Fibroblast of pulmonary artery (primary cell): ENCODE measurements at regions not wholly inside any gene's neighbourhood (a gene's known extent, or its start where the extent isn't known, plus 50 kb on each side); places are given as distances from the start of the nearest gene placed in this dataset.
"Not testable (repeated sequence)": the region's sequence is repeated elsewhere in the genome, so short reads cannot be mapped to it uniquely, and the experiment has no call there.

Source experiments
- DNase-seq: peaks from one replicate; pipeline ENCODE4 v3.0.0-alpha.2; 2010; ENCODE audit warnings: low read depth
- H3K4me3 ChIP-seq: replicated peaks from 2 replicates; pipeline ENCODE4 v1.5.1; 2011; ENCODE audit warnings: low read depth, mild to moderate bottlenecking, control low read depth, low read length, moderate library complexity
- TF ChIP-seq, protein P1 (sequence below): IDR thresholded peaks from 2 replicates; pipeline ENCODE4 v1.5.1; 2011; ENCODE audit warnings: mild to moderate bottlenecking, control low read depth, low read length, inconsistent platforms; ENCODE audit errors: missing control alignments

DNA sequence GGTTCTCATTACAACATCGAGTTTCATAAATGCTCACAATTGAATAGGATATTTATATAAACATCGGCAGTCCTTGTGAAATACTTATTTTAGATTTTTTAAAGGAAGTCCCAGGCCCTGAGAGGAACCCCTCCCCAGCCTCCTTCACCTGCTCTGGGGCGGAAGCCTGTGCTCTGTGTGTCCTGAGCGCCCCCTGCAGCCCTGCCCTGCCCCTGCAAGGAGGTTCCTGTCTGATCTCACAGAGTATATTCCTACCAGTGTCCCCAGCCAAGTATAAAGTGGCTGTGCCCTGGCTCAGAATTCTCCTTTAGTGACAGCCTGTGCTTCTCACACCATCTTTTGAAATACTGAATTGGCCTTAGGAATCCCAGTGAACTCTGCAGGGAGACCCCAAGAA, 659.5 kb downstream of the TMEM121 start:
- no peak overlapping the region for H3K4me3 ChIP-seq
- no peak for DNase-seq
- TF ChIP-seq, protein P1, sequence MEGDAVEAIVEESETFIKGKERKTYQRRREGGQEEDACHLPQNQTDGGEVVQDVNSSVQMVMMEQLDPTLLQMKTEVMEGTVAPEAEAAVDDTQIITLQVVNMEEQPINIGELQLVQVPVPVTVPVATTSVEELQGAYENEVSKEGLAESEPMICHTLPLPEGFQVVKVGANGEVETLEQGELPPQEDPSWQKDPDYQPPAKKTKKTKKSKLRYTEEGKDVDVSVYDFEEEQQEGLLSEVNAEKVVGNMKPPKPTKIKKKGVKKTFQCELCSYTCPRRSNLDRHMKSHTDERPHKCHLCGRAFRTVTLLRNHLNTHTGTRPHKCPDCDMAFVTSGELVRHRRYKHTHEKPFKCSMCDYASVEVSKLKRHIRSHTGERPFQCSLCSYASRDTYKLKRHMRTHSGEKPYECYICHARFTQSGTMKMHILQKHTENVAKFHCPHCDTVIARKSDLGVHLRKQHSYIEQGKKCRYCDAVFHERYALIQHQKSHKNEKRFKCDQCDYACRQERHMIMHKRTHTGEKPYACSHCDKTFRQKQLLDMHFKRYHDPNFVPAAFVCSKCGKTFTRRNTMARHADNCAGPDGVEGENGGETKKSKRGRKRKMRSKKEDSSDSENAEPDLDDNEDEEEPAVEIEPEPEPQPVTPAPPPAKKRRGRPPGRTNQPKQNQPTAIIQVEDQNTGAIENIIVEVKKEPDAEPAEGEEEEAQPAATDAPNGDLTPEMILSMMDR = no peak

DNA sequence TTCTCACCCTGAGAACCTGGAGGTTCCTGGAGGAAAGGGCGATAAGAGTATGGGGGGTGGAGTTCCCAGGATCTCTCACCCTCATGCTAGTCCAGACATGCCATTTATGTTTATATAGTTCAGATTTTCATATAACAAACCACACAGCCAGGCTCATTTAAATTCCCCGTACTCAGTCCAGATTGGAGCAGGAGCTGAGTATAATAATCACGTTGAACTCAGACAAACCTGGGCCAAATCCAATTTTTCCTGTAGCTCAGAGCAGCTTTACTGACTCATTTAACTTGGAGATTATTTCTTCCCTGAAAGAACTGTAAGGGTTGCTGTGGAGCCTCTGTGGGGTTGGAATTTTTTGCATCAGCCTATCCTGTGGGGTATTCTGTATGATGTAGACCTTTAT, 660.8 kb downstream of the TMEM121 start:
- no peak for DNase-seq
- H3K4me3 ChIP-seq = no peak overlapping the region
- TF ChIP-seq, protein P1 = no peak

DNA sequence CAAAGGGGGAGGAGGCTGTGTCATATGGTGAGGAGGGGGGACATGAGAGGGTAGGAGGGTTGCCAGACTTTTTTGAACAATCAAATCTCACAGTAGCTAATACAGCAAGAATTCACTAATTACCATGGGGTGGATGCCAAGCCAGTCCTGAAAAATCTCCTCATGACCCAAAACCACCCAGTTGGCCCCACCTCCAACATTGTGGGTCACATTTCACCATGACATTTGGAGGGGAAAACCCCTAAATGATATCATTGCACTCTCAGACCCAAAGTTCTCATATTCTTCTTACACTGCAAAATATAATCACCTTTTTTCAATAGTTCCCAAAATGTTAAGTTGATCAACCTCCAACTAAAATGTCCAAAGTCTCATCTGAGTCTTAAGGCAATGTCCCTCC, 666.3 kb downstream of the TMEM121 start:
- DNase-seq, H3K4me3 ChIP-seq: not testable (repeated sequence)

DNA sequence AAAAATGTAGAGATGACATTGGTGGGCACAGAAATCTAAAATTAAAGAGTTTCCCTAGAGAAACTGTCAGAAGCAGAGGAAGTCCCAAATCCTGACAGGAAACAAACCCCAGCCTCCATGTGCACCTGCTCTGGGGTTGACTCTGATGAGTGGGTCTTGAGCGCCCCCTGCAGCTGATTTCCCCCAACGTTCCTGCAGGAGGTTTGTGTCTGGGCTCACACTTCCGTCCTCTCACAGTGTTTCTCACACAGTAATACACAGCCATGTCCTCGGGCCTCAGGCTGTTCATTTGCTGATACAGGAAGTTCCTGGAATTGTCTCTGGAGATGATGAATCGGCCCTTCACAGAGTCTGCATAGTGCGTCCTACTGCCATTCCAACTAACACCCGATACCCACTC, 670.1 kb downstream of the TMEM121 start:
- not testable (repeated sequence) for H3K4me3 ChIP-seq, DNase-seq

DNA sequence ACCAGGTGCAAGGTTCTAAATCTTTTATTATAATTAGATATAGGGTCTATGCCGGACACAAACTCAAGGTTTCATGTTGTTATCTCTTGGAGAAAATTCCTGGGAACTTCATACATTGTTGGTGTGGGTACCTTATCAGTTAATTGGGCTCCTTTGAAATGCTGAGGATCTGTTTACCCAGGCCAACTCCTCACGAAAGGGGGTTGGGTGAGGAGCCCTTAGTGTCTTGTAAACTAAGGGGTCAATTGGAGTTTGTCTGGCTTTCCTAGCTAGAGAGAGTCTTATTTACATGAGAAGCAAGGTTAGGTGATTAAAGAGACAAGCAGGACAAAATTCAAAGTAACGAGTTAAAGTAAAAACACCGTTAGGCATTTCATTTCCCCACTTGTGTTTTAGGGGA, 670.9 kb downstream of the TMEM121 start:
- H3K4me3 ChIP-seq, DNase-seq: not testable (repeated sequence)

DNA sequence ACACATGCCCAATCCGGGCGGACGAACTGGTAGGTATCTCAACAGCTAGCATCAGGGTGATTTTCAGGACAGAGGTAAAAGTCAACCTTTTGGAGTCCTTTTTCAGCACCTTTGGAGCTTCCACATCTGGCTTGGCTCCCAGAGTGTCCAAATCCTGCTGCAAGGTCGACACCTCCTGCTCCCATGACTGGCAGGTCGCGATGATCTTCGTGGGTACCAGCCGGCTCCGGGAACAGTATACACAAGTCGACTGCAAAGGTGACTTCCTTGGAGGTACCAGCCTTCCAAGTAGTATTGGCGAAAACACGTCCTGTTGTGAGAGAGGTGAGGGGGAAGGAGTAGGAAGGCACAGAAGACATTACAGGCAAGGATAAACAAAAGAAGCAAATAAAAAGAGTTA, 672.7 kb downstream of the TMEM121 start:
- TF ChIP-seq, protein P1 = no peak

DNA sequence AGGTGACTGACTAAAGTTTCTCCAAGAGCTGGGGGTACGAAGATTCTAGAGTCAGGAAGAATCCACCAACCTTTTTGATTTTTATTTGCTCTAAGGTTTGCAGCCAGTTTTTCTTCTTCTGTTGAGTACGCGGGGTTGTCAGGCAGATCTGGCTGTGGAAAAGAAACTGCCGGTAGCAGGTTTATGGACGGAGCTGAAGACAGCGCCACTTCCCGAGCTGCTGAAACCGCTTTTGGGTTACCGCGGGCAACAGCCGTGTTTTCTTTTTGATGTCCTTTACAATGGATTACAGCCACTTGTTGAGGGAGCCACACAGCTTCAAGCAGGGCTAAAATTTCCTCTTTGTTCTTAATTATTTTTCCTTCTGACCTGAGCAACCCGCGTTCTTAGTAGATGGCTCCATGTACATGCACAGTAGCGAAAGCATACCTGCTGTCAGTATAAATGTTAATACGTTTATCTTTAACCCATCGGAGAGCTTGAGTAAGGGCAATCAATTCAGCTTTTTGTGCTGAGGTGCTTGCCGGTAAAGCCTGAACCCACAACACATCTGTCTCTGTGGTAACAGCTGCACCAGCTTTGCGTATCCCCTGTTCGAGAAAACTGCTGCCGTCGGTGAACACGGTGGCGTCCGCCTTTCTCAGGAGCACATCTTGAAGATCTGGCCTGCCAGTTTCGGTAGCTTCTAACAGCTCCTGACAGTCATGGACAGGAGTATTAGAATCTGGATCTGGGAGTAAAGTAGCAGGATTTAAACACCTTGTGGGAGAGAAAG, 674.3 kb downstream of the TMEM121 start:
- DNase-seq = no peak
- TF ChIP-seq, protein P1 = no peak
- no peak overlapping the region for H3K4me3 ChIP-seq

More for the DNA sequence above, 672.7 kb downstream of the TMEM121 start:
- no peak for DNase-seq
- H3K4me3 ChIP-seq = no peak overlapping the region

DNA sequence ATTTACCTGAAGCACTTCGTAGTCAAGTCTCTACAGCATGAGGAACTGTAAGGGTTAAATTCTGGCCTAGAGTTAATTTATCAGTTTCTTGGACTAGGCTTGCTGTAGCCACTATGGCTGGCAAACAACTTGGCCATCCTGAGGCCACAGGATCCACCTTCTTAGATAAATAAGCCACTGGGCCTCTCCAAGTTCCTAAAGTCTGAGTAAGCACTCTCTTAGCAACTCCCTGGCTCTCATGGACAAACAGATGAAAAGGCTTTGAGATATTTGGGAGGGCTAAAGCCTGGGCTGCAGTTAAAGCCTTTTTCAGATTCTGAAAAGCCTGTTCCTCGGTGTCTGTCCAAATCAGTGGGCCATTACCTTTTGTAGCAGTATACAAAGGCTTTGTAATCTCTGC, 675.0 kb downstream of the TMEM121 start:
- no peak for DNase-seq
- TF ChIP-seq, protein P1 = no peak
- H3K4me3 ChIP-seq = no peak overlapping the region

DNA sequence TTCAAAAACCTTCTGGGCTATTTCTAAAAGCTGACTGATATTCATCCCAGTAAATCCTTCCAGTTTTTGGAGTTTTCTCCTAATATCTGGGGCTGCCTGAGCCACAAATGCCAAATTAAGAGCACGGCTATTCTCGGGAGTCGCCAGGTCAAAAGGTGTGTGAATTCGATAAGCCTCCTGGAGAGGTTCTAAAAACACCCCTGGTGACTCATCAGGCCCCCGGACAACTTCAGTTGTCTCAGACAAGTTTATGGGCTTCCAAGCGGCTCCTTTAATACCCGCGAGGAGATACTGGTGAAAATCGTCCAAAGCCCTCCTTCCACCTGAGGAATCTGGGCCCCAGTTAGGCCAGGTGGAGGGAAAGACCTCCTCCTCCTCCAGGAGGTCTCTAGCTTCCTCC, 677.1 kb downstream of the TMEM121 start:
- TF ChIP-seq, protein P1 = no peak
- no peak for DNase-seq
- H3K4me3 ChIP-seq = no peak overlapping the region
